HG03103 (cell line): ENCODE measurements at regions not wholly inside any gene's neighbourhood (a gene's known extent, or its start where the extent isn't known, plus 50 kb on each side); places are given as distances from the start of the nearest gene placed in this dataset.
"Not testable (repeated sequence)": the region's sequence is repeated elsewhere in the genome, so short reads cannot be mapped to it uniquely, and the experiment has no call there.

ENCODE experiments used
- ATAC-seq: cut with Tn5 transposase; IDR thresholded peaks from one replicate; pipeline ENCODE4 v1.9.1; 2021; ENCODE audit warnings: low read depth; ENCODE audit not compliant: unreplicated experiment

DNA sequence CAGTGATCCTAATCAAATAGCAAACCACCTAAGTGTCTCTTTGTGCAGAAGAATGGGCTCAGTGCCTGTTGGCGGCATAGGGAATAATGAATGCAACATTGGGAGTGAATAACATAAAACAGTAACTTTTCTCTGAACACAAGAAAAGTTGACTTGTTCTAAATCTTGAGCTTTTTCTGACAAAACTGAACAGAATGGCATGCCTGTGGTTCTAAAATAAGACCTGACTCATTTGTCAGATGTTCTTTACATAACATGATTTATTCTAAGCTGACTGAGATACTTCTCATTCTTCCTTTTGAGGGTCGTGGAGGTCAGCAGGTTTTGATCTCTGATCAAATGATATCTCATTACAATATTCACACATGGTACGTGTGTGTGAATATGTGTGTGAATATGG, 165.4 kb upstream of the WDR1 start:
- ATAC-seq, result no peak

DNA sequence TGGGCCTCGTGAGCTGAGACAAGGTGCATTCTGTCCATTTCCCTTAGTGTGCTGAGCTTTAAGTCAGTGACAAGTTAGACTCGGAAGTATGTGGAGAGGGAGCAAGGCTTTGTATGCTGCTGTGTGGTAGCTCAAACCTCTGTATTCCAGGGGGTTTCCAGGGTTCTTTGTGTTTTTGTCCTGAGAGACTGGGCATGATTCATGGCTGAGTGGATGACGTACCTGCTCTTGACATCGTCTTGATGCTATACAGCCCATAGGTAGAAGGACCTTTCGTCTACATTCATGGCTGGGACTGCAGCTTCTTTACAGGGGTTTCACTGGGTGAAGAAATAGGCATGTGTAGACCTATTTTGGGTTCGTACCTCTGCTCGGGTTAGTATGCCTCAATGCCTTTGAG, 162.7 kb upstream of the WDR1 start:
- ATAC-seq, result no peak

DNA sequence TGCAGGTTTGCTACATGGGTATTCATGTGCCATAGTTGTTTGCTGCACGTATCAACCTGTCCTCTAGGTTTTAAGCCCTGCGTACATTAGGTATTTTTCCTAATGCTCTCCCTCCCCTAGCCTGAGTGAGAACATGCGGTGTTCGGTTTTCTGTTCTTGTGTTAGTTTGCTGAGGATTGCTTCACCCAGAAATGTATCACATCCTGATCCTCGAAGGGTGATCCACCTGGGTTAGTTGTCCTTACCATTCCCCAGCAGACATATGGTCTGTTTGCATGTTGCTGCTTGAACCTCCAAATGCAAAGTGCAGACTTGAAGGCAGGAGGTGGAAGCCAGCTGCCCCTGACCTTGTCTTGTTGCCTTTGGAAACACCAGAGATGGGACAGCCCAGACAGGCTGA, 161.5 kb upstream of the WDR1 start:
- ATAC-seq, result no peak

DNA sequence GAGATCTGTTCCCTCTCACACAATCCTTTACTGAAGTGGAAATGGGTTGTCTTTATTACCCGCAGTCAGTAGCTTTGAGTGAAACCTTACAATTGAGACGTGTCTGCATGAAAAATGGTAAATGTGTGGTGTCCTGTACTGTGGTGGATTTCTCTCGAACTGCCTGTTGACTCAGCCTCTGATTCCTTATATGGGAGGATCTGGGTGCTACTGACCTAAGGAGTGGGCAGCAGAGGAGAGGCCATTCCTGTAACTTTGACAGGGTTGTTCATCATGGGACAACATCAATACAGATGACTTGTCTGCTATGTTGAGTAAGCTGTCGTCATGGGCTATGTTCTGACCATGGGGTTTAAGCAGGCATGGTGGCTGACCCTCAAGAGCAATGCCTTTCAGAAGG, 159.6 kb upstream of the WDR1 start:
- ATAC-seq, result no peak

DNA sequence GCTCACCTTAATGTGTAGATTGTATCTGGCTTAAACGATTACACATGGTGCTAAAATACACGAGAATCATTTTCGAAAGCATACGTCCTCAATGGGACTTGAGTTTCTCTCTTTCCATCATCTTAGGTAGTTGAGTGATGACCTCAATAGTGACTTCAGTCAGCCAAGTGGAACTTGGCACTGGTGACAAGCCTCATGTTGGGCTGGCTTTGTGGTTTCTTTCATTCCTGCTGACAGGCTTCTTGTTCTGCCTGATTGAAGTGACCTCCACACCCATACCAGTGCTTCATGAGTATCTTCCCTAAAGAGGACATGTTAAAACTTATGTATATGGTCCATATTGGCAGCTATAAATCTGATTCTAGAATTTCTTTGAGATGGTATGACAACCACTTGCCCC, 159.1 kb upstream of the WDR1 start:
- no peak for ATAC-seq

DNA sequence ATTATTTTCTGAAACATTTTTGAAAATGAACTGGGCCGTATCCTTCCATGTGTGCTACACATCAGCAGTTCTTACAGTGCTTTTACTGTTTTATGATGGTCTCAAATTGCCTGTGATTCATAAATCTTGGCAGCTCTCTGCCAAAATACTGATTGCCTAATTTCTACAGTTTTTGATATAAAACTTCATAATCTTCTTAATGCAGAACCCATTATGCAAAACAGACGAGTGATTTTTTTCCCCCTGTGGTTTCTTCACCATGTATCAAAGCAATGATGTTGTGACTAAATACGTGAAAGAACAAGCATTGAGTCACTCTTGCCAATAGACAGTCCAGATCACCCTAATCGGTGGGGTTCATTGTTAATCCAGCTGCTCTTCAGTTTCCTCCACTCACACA, 156.4 kb upstream of the WDR1 start:
- no peak for ATAC-seq

DNA sequence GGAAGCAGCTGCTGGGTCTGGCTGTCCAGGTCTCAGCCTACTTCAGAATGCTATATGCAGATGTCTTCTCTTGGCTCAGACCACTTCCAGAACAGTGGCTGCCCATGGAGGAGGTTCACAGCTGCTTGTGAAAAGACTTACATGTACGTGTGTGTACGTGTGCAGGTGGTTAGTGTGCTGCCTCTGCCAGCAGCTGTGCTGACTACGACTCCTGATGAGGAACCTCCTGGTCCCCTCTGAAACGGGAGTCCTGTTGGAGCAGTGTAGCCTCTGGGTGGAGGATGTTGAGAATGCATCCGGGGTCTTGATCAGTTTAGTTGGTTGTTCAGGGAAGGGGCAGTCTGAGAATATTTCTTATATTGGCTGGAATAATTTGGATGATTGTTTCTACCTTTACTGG, 155.9 kb upstream of the WDR1 start:
- ATAC-seq, result no peak

DNA sequence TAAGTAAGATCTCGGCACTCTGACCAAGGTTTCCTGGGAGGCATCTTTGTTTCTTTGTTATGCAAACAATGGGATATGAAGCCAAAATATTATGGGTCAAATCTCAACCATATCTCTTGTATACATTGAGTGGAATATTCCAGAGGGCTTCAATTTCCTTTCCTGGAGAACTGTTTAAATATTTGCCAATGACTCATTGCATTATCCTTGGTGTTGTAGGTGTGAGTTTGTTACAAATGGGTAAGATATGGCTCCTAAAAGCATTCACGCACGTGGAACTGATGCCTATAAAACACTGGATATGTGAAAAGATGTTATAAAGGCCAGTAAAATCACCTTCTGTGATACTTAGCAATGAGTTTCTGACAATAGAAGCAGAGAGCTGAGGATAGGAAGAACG, 150.5 kb upstream of the WDR1 start:
- no peak for ATAC-seq

DNA sequence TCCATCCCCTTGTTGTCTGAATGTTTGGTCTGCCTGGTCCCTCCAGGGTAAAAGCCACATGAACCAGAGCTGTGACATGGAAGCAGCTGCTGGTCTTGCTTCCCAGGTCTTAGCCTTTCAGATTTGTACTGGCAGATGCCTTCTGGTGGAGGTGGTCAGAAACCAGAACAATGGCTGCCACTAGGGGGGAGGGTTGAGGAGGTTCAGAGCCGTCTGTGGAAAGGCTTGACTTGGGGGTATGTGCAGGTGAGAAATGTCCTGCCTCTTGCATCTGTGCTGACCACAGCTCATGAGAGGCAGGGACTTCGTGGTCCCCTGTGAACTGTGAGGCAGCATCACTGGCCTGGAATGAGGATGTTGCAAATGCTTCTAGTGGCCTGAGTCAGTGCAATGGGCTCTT, 144.2 kb upstream of the WDR1 start:
- ATAC-seq, result no peak

DNA sequence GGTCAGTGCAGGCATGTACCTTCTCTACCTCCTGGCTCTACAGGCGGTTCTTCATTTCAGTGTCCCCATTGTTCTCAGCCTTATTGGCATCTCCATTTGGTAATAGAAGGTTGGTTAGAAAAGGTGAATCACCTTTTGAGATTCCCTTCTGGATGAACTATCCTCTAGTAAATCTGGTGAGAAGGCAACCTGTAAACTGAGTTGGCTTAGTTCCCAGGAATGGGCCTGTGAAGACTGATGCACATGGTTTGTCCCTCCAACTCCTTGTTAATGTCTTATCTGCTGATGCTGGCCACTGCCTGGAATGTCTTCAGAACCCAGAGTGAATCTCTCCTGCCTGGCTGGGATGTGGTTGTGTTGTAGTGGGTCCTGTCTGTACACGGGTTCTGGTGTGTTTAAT, 143.4 kb upstream of the WDR1 start:
- no peak for ATAC-seq

DNA sequence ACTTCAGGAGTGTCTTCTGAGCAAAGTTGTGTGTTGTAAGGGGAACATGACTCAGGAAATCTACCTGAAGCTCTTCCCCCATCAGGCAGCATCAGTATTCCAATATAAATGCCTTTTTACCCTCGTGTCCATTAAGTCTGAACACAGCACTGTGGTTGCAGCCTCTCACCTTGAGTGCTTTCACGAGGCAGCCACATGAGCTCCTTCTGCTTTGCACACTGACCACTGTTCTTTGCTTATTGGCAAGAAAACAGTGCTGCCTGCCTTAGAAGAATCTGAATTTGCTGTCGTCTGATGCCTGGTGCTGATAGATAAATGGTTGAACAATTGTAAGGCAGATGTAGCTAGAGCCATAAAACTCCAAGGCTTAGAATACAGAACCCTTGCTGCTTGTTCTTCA, 139.6 kb upstream of the WDR1 start:
- no peak for ATAC-seq

DNA sequence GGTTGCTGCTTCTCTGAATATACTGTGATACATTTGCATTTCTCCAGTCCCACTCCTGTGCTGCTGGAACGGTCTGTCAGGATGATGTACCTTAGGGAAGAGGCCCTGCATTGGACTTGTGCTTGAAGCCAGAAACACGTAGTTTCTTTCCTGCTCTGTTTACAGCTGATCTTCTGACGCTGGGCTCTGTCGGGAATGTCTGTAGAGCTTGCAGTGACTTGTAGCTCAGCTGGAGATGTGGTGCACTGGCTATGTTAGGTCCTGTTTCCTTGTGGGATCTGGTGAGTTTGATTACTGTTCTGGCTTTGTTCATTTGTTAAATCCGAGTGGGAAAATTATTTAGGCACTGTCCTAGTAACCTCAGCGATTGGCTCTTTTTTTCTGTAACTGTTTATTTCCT, 137.2 kb upstream of the WDR1 start:
- no peak for ATAC-seq

DNA sequence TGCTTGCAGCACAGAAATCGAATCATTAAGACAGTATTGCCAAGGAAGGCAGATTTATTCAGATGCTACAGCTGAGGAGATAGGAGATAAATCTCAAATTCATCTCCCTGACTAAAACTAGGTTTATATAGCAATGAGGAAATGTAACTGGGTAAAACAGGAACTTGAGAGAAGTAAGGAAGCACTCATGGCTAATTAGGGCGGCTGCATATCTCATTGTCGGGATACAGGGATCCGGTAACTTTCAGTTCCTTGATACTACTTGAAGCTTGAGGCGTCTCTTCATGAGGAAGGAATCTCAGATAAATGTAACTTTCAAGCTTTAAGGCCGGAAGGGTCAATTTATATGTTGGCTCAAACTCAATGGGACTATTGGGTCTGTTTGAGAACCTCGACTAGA, 129.2 kb upstream of the WDR1 start:
- no peak for ATAC-seq

DNA sequence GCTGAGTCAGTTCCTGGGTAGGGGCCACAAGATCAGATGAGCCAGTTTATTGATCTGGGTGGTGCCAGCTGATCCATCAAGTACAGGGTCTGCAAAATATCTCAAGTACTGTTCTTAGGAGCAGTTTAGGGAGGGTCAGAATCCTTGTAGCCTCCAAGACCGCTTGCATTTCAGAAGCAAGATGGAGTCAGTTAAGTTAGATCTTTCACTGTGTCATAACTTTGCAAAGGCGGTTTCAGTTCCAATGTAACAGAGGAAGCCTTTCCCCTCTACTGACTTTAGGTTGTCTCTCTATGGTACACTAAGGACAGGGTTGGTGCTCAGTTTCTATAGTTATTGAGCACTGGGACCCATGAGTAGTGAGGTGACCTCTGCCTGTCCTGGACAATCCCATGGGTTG, 127.3 kb upstream of the WDR1 start:
- no peak for ATAC-seq

DNA sequence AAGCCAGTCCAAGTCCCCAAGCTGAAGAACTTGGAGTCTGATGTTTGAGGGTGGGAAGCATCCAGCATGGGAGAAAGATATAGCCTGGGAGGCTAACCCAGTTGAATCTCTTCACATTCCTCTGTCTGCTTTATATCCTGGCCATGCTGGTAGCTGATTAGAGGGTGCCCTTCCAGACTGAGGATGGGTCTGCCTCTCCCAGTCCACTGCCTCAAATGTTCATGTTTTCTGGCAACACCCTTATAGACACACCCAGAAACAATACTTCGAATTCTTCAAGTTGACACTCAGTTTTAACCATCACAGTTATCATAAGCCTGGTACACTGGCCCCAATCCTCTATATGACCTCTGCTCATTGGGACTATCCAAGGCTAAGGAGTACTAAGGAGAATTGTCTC, 124.1 kb upstream of the WDR1 start:
- no peak for ATAC-seq

DNA sequence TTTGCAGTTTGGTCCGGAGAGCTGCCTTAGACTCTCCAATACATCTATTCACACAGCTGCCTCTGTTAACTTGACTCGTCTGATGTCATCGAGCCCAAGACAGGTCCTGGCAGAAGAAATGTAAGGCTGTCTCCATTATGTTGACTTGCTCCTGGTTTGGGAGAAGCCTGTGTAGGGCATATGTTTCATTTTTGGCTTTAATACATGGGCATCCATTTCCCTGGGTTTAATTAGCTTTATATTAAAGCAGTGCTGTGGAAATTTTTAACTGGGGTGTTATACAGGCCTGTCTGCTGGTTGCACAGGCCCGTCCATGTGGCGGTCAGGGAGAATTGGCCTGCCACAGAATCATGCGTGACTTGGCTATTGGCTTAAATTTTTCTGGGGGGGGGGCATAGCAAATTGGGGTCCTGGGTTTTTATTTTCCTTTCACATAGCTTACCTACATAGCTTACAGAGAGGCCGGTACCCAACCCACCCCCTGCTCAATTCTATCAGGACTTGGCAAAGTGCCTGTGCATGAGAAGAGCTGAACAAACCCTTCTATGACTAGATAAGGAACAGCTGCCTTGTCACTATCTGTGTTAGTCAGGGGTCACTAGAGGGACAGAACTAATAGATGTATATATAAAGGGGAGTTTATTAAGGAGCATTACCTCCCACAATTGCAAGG, 123.5 kb upstream of the WDR1 start:
- ATAC-seq, result no peak

DNA sequence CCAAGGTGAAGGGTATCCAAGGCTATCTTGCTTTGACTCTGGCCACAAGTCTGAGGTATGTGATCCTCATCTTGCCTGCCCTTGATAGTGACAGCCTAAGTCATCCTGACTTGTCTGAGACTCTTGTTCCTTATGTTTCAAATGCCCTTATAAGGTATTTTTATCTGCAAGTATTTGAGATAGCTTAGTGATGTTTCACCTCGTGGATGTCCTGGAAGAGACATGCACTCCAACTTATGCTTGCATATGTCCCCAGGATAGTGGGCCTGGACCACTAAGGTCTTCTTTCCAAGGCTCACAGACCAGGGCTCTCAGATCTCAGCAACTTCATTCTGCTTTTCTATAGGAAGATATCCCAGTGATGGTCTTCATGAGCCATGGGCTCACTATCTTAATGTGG, 120.5 kb upstream of the WDR1 start:
- no peak for ATAC-seq

DNA sequence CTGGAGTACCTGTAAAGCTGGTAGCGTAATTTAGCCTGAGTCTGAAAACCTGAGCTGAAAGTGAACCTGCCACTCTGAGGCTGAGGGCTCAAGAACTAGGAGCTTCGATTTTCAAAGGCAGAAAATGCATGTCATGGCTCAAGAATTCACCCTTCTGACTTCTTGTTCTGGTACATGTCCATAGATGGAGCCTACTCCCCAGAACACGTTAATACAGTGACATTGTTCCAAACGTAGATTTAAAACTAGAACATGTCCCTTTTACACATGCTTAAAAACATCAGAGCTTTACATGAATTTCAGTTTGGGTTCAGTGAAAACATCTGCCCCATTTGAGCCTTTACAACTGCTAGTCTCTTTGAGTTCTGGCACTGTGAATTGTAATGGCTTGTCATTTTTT, 115.5 kb upstream of the WDR1 start:
- no peak for ATAC-seq

DNA sequence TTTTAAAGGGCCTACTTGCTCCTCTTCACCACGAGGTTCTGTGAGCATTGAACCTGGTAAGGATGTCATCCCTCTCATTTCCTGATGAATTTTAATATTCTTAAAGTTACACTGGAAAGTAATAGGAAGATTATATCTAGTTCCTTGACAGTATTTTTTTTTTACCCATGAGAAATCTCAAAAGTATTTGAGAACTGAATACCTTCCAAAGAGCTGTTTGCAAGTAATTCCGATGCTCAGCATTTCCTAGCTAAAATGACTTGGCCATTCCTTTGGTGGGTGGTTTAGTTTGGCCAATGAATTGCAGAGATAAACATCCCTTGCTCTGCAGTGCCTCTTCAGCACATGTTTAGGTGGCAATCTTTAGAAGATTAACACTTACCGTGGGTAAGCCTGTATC, 110.2 kb upstream of the WDR1 start:
- no peak for ATAC-seq

DNA sequence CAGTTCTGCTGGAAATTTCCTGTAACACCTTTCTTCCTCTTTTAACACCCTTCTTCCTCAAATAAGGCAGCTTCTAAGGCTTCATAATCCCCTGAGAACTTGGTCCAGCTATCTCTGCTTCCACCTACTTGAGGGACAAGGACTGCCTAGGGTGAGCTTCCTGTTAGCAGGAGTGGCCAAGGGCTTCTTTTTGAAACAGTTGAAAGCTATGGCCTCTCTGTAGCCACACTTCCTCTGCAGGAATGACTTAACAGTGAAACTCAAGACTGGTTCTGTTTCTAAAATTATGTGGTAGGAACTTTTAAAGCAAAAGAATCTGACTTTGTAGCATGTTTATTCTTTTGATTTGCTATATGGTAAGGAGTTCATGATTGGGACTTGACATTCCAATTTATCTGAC, 108.5 kb upstream of the WDR1 start:
- ATAC-seq, result no peak

DNA sequence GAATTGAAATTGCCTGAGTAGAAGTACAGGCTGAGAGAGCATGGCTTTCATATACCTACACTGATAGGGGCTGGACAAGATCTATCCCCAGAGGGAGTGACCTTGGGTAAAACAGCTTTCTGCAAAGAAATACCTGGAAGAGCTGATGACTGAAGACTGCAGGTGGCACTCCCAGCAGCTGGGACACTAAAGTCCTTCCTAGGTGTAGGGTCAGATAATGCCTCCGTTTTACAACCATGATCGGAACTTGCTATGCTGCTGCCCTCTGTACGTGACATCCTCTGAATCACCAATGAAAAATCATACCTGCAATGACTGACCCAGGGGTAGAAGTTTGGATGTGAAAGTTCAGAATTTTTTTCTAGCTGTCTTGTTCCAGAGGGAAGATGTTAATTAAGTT, 107.2 kb upstream of the WDR1 start:
- no peak for ATAC-seq

DNA sequence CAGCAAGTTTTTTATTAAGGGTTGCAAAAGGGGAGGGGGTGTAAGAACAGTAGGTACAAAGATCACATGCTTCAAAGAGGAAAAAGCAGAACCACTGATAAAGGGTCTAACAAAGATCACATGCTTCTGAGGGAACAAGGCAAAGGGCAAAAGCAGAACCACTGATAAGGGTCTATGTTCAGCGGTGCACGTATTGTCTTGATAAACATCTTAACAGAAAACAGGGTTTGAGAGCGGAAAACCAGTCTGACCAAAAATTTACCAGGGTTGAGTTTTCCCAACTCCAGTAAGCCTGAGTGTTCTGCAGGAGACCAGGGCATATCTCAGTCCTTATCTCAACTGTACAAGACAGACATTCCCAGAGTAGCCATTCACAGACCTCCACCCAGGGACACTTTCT, 96.9 kb upstream of the WDR1 start:
- not testable (repeated sequence) for ATAC-seq

DNA sequence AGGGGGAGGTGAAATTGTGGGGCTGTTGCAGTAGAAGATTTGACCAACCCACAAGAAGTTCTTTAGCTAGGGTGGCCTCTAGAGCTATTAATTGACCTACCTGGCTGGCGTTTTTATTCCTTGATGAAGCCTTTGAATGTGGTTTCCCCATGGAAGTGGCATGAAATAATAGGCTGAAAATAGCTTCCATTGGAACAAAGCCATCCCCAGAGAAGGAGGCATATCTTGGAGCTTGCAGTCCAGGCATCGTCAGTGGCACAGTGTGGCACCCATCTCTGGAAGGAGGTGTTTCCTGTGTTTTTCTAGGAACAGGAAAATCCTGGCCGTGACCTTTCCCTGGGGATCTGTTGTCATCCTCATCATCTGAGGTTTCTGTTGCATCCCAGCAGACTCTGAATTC, 96.3 kb upstream of the WDR1 start:
- ATAC-seq, result no peak
